A673 (cell line): ENCODE measurements at regions not wholly inside any gene's neighbourhood (a gene's known extent, or its start where the extent isn't known, plus 50 kb on each side); places are given as distances from the start of the nearest gene placed in this dataset.
A peak's percentile ranks its signal among the peaks of the same experiment; 100 is the strongest.

Experiments
- BruUV-seq: library from RNA; stranded (reverse); fragments of 400-500 nt; replicated peaks from 2 replicates; lab custom pipeline; 2021; lab: Mats Ljungman, UMichigan
- CTCF ChIA-PET: fragments of 300-600 bp; sonication (Branson Sonifier 250); formaldehyde crosslinking; loops from one replicate; lab custom pipeline; 2022; ENCODE audit warnings: antibody characterized with exemption; lab: Charles Lee
- POLR2A ChIA-PET: fragments of 300-600 bp; sonication (Branson Sonifier 250); formaldehyde crosslinking; loops from one replicate; lab custom pipeline; 2022; ENCODE audit warnings: antibody characterized with exemption; ENCODE audit not compliant: low non-redundant PET; lab: Charles Lee
- DNase-seq: peaks from one replicate; pipeline ENCODE4 v3.0.0-alpha.2; 2015; ENCODE audit warnings: low spot score
- H3K27ac ChIP-seq: fragments of 200-600 bp; sonication (generic); 2 replicates; pipeline ENCODE4 v1.5.1; 2016; ENCODE audit warnings: mixed run types, low read depth, mild to moderate bottlenecking, mixed read lengths, antibody characterized with exemption, low read length; ENCODE audit not compliant: poor library complexity, severe bottlenecking
- H3K27me3 ChIP-seq: fragments of 200-600 bp; sonication (generic); replicated peaks from 2 replicates; pipeline ENCODE4 v1.6.1; 2017; ENCODE audit warnings: mixed run types, low read depth, mild to moderate bottlenecking, mixed read lengths, antibody characterized with exemption, low read length; ENCODE audit not compliant: insufficient read depth, poor library complexity
- H3K36me3 ChIP-seq: fragments of 200-600 bp; sonication (generic); 2 replicates; pipeline ENCODE4 v1.6.1; 2016; ENCODE audit warnings: mixed run types, mild to moderate bottlenecking, mixed read lengths, antibody characterized with exemption, low read length; ENCODE audit not compliant: insufficient read depth, poor library complexity, severe bottlenecking
- H3K4me1 ChIP-seq: fragments of 200-600 bp; sonication (generic); 2 replicates; pipeline ENCODE4 v1.6.1; 2017; ENCODE audit warnings: mixed run types, mild to moderate bottlenecking, mixed read lengths, antibody characterized with exemption, low read length; ENCODE audit not compliant: insufficient read depth, poor library complexity, severe bottlenecking
- H3K4me3 ChIP-seq: fragments of 200-600 bp; sonication (generic); 2 replicates; pipeline ENCODE4 v1.5.1; 2016; ENCODE audit warnings: low read depth, mixed run types, mild to moderate bottlenecking, mixed read lengths, low read length; ENCODE audit not compliant: poor library complexity, severe bottlenecking
- H3K9me3 ChIP-seq: fragments of 200-600 bp; sonication (generic); 2 replicates; pipeline ENCODE4 v1.6.1; 2016; ENCODE audit warnings: mixed run types, low read depth, mild to moderate bottlenecking, mixed read lengths, antibody characterized with exemption, low read length; ENCODE audit not compliant: poor library complexity, severe bottlenecking
- CTCF ChIP-seq: fragments of 300-800, 200-600 bp; sonication (generic); conservative IDR thresholded peaks from 2 replicates; pipeline ENCODE4 v1.5.1; 2017; ENCODE audit warnings: low read depth, mild to moderate bottlenecking, antibody characterized with exemption, low read length, moderate library complexity, mixed read lengths
- EZH2 ChIP-seq: fragments of 200-600 bp; sonication (generic); IDR thresholded peaks from 2 replicates; pipeline ENCODE4 v1.6.1; 2017; ENCODE audit warnings: borderline replicate concordance, low read depth, mild to moderate bottlenecking, mixed read lengths, antibody characterized with exemption, low read length; ENCODE audit not compliant: poor library complexity, severe bottlenecking
- intact Hi-C: fragments of 100-400 bp; cut with micrococcal nuclease; formaldehyde crosslinking; loops from one replicate; pipeline ENCODE4 v1.10.0; 2022; ENCODE audit not compliant: unreplicated experiment

DNA sequence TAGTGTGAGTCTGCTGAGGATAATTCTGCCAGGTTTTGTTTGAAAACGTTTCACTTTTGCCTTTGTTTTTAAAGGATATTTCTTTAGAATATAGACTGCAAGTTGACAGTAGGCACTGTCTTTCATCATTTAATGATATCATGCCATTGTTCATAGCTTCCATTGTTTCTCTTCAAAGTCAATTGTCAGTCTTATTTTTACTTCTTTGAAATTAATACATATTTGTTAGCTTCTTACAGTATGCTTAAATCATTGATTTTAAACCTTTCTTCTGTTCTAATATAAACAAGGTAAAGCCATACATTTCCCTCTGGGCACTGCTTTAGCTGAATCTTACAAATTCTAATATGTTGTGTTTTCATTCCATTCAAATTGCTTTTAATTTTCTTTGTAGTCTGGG is 62.3 kb upstream of the PARVA start:
- TF ChIP-seq CTCF (no peak), EZH2 (no peak)

DNA sequence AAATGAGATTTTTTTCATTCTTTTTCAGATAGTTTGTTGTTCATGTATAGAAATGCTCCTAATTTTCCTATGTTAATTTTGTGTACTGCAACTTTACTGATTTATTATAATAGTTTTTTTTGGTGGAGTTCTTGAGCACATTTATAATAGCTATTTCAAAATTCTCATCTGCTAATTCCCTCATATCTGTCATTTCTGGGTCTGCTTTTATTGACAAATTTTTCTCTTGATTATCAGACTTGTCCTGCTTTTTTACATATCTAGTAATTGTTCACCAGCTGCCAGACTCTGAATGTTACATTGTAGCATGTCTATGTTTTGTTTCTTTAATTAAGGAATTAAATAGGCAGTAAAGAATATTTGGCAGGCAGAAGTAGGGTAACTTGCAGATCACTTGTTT is 60.9 kb upstream of the PARVA start:
- ChIA-PET POLR2A (no interaction called here), CTCF (no interaction called here)
- no TSS peak for BruUV-seq
- Histone ChIP-seq H3K4me3 (no peak overlapping the region), H3K27me3 (no peaks in the 10 kb centered on the region), H3K27ac (no peak overlapping the region), H3K36me3 (no peaks in the 10 kb centered on the region), H3K4me1 (peaks cover 23% of the 10 kb centered on the region), H3K9me3 (peaks cover 10% of the 10 kb centered on the region)
- TF ChIP-seq EZH2 = no peak
- TF ChIP-seq CTCF = no peak
- DNase-seq = no peak
- intact Hi-C loops = no loop called here

More for the DNA sequence above, 62.3 kb upstream of the PARVA start:
- no TSS peak for BruUV-seq
- Histone ChIP-seq H3K4me3 (no peak overlapping the region), H3K27me3 (no peaks in the 10 kb centered on the region), H3K36me3 (no peaks in the 10 kb centered on the region), H3K27ac (no peak overlapping the region), H3K9me3 (peaks cover 10% of the 10 kb centered on the region), H3K4me1 (peaks cover 16% of the 10 kb centered on the region)
- intact Hi-C loops = no loop called here
- no peak for DNase-seq
- POLR2A ChIA-PET = no interaction called here
- CTCF ChIA-PET = no interaction called here

- ChIA-PET POLR2A (interaction anchor here (0.6 to 0.7 kb wide), 2 partner anchors 122 to 655 kb away, joined by 3 to 4 read pairs; no protein-coding TSS in a partner anchor), CTCF (interaction anchor here (0.6 to 1.6 kb wide), 3 partner anchors 12 to 84 kb away, joined by 3 to 7 read pairs (median 4); no protein-coding TSS in a partner anchor)
- BruUV-seq = no TSS peak
- TF ChIP-seq EZH2 = no peak
- no peak for TF ChIP-seq CTCF
- H3K27ac ChIP-seq = peak overlapping the region; percentile 80
- H3K4me3 ChIP-seq = peak overlapping the region; percentile 9
- H3K27me3 ChIP-seq = no peaks in the 10 kb centered on the region
- peak; percentile 88 for DNase-seq
- peaks cover 23% of the 10 kb centered on the region for H3K4me1 ChIP-seq
- H3K9me3 ChIP-seq = peaks cover 10% of the 10 kb centered on the region
- H3K36me3 ChIP-seq = no peaks in the 10 kb centered on the region
- intact Hi-C loops = no loop called here
Observed at GRCh38 chr11:12318791-12319438, 58.5 kb upstream of the PARVA start.
